HPDE6-E6E7 (cell line): ENCODE measurements at regions not wholly inside any gene's neighbourhood (a gene's known extent, or its start where the extent isn't known, plus 50 kb on each side); places are given as distances from the start of the nearest gene placed in this dataset.
"Not testable (repeated sequence)": the region's sequence is repeated elsewhere in the genome, so short reads cannot be mapped to it uniquely, and the experiment has no call there.

Experiments
- DNase-seq: peaks from one replicate; pipeline ENCODE4 v3.0.0; 2011; ENCODE audit warnings: missing footprints; ENCODE audit errors: extremely low spot score

DNA sequence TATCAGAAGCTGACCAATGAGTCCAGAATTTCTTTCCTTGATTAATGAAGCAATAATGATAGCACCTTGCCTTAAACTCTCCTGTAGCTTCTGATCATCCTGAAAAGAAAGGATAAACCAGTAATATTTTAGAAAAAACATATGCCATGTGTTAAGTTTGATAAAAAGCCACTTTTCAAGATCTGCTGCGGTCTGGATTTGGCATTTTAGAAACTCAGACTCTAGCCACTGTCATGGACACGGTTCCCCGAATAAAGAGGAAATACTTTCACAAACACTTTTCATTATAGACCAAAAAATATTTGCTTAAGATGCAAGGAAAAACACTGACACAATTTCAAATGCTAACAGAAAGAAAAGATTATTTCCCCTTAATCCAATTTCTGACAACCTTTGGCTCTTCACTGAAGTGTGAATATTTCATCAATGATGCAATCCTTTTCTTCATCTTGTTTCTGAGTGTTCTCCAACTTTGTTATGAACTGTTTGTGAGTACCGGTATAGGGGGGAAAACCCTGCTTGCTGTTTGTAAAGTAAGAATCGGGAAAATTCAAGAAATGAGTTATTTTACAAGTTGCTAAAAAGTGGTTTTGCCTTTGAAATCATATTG, 329.5 kb downstream of the CRPPA start:
- DNase-seq, result no peak

- DNase-seq, result no peak
These were observed 331.5 kb downstream of the CRPPA start for GRCh38 chr7:16089801-16090200.

- DNase-seq, result no peak
These were observed 332.1 kb downstream of the CRPPA start for GRCh38 chr7:16089191-16089590.

- DNase-seq, result no peak
These were observed 334.6 kb downstream of the CRPPA start for GRCh38 chr7:16086743-16087142.

- not testable (repeated sequence) for DNase-seq
These were observed 335.6 kb downstream of the CRPPA start for GRCh38 chr7:16085780-16086179.

GRCh38 chr7:16084875-16085274, 336.5 kb downstream of the CRPPA start:
- DNase-seq, result no peak

- DNase-seq, result no peak
These were observed 337.0 kb downstream of the CRPPA start for GRCh38 chr7:16084370-16084769.

- peak; percentile 52 for DNase-seq
These were observed 337.4 kb downstream of the CRPPA start for GRCh38 chr7:16083931-16084330.

DNA sequence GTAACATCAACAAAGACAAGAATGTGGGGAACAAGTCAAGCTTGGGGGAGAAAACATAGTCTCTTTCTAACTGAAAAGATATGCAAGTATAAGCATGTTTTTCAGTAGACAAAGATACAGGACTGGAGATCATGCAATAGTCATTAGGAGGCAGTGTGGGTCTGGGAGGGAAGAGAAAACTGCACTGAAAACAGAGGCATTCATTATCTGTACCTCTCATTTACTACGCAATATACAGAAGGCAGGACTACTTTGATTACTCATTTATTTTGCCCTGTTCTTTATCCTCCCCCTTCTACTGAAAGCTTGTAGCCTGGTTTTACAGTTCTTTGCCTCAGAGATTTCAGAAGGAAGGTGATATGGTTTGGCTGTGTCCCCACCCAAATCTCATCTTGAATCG, 341.2 kb downstream of the CRPPA start:
- no peak for DNase-seq

DNA sequence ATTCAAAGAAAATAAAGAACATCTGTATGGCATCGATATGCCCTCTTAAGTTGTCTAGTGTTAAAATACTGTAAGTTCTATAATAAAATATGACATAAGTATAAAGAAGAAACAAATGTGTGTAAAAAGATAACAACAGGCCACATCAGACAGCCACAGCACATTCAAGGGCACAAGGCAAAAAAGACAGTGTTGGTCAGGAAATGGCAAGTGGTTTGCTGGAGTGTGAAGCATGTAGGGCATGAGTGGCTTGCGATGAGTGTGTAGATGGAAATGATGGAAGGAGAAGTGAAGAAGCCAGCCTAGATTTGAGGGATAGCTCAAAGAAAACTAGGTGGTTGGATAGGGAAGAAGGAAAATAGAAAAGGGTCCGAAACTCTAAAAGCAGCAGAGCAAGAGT, 341.6 kb downstream of the CRPPA start:
- DNase-seq, result no peak

DNA sequence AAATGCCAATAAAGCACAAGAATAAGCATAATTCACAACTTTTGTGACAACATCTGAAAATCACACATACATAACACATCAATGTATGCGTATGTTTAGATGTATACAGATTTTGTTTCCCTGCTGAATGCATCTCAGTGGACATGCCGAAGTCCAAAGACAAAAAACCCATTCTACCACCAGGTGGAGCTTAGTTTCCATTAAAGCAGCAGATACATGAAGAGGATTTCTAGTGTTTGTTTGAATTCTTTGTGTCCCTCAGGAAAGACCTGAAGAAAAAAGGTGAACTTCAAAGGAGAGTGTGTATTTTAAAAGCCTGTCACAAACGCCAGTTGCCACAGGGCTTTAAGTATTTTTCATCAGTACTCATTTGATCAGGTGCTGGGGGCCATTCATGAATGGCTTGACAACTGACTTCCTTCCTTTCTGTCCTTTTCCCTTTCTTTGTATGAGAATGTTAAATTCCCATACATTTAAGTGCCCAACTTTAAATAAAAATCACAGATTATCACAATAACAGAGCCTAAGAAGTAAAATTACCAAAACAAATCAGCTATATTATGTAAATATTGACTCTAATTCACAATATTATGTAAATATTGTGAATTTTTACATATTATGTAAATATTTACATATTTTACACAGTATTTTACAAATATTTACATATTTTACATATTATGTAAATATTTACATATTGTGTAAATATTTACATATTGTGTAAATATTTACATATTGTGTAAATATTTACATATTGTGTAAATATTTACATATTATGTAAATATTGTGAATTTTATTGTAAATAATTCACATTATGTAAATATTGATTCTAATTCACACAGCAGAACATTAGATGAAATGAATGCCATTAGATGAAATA, 343.0 kb downstream of the CRPPA start:
- DNase-seq, result peak; percentile 8

- peak; percentile 22 for DNase-seq
These were observed 350.0 kb downstream of the CRPPA start for GRCh38 chr7:16071246-16071857.

- DNase-seq, result no peak
These were observed 350.5 kb downstream of the CRPPA start for GRCh38 chr7:16070806-16071205.

GRCh38 chr7:16069998-16070397, 351.3 kb downstream of the CRPPA start:
- DNase-seq, result no peak

DNA sequence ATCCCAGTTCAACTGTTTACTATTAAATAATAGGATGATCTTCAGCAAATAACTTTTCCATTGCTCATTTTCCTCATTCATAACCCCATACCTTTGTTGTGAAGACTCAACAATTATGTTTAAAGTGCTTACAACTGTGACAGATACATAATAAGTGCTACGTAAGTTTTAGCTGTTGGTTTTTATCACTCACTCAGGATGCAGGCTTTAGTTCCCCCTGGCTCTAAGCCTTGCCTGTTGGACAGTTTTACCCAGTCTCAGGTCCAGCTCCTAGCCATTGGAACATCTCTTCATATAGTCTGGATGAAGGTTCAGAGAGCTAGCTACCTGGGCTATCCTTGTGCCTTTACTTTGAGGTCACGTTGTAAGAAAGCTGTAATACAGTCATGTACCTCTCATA, 353.2 kb downstream of the CRPPA start:
- DNase-seq, result no peak

DNA sequence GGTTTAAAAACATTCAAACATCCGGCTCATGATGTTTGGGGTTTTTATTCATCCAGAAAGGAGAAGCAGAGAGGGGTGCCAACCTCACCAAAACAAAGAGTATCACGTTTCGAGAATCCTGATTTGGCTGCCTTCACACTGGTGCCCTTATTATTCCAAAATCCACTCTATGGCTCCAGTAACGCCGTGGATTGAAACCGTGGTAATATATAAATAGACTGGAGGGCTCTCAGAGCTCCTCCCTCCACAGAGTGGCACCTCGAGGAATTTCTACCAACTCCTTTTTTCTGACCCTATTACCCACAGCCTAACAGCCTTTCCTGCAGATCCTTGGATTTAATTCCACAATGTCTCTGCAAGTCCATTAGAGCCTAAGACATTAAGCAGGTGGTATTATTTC, 353.6 kb downstream of the CRPPA start:
- no peak for DNase-seq

GRCh38 chr7:16066805-16067459, 354.4 kb downstream of the CRPPA start:
- DNase-seq, result no peak

- no peak for DNase-seq
These were observed 355.4 kb downstream of the CRPPA start for GRCh38 chr7:16065939-16066338.

- no peak for DNase-seq
These were observed 357.3 kb downstream of the CRPPA start for GRCh38 chr7:16063716-16064675.

DNA sequence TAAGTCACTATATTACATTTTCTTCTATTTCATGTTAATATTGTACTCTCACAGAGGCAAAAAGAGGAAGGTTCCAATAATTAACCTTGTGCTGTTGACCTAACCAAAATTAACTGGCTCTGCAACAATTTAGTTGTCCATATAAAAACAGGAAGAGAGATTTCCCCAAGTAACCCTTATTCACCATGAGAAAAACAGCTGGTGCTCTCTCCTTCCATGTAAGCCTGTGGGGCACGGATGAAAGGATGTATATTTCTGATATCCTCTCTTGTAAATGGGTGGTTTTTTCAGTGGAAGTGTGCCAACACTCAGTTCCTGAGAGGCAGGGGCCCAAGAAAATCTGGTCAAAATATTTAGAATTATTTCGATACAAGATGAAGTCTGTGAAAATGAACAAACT, 358.1 kb downstream of the CRPPA start:
- no peak for DNase-seq

- DNase-seq, result no peak
These were observed 359.1 kb downstream of the CRPPA start for GRCh38 chr7:16062269-16062668.
